ENCODE measurements at regions not wholly inside any gene's neighbourhood (a gene's known extent, or its start where the extent isn't known, plus 50 kb on each side); places are given as distances from the start of the nearest gene placed in this dataset.

GRCh38 chr20:24108581-24108980, 120.0 kb upstream of the GGTLC1 start (continued):
- TF ChIP-seq ETS1 (conservative IDR thresholded peaks at IDR 0.05; ENCODE audit: control insufficient read depth, low read depth, low read length) (no peak), TAF15 (IDR thresholded peaks at IDR 0.05; ENCODE audit: low read depth, low read length) (no peak), DIDO1 (tag; IDR thresholded peaks at IDR 0.05; ENCODE audit: low read depth) (no peak), ZBTB11 (CRISPR knock-in tag; IDR thresholded peaks at IDR 0.05) (no peak), POLR2AphosphoS5 (IDR thresholded peaks at IDR 0.05; ENCODE audit: control insufficient read depth, insufficient read depth, low read depth, low read length) (no peak), MYNN (IDR thresholded peaks at IDR 0.05) (no peak), MYNN (CRISPR knock-in tag; IDR thresholded peaks at IDR 0.05) (no peak), BDP1 (IDR thresholded peaks at IDR 0.05; ENCODE audit: insufficient read depth, insufficient read length) (no peak)

All from K562 (cell line).